AG04449 (cell line): ENCODE measurements at regions not wholly inside any gene's neighbourhood (a gene's known extent, or its start where the extent isn't known, plus 50 kb on each side); places are given as distances from the start of the nearest gene placed in this dataset.

Source experiments
- CTCF ChIA-PET: fragments of 350-600 bp; formaldehyde crosslinking; extraction: SDS; loops from one replicate; lab custom pipeline; 2021; ENCODE audit warnings: antibody characterized with exemption; lab: Yijun Ruan, JAX
- POLR2A ChIA-PET: fragments of 400-600, 350-600 bp; formaldehyde crosslinking; extraction: SDS; loops from one replicate; lab custom pipeline; 2020; ENCODE audit warnings: antibody characterized with exemption, inconsistent platforms; lab: Yijun Ruan, JAX
- DNase-seq: peaks from one replicate; pipeline ENCODE4 v3.0.0-alpha.2; 2010; ENCODE audit warnings: low read depth, low spot score
- H3K4me3 ChIP-seq: 2 replicates; pipeline ENCODE4 v1.5.1; 2011; ENCODE audit warnings: low read depth, mild to moderate bottlenecking, control low read depth, low read length
- TF ChIP-seq, protein P1 (sequence below): IDR thresholded peaks from one replicate; pipeline ENCODE4 v1.5.1; 2011; ENCODE audit warnings: mild to moderate bottlenecking, moderate library complexity, low read length, control low read depth, inconsistent platforms; ENCODE audit not compliant: insufficient read depth; ENCODE audit errors: missing control alignments

DNA sequence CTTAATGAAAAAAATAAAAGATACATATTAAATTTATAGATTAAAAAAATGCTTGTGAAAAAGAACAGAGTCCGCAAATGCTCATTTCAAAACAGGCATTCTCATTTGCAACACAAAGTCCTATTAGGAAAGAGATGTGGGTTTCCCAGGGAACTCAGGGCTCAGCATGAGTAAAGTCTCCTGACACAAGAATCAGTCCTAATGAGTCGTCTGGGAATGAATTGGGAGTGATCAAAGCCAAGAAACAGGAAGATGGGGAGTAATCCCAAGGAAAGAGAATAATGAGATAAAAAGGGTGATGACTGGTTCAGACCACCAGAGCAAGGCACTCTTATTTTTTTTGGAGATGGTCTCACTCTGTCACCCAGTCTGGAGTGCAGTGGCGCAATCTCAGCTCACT is 443.7 kb downstream of the NR2F2 start:
- ChIA-PET POLR2A (no interaction called here), CTCF (no interaction called here)
- no peak overlapping the region for H3K4me3 ChIP-seq
- no peak for DNase-seq
- TF ChIP-seq, protein P1, sequence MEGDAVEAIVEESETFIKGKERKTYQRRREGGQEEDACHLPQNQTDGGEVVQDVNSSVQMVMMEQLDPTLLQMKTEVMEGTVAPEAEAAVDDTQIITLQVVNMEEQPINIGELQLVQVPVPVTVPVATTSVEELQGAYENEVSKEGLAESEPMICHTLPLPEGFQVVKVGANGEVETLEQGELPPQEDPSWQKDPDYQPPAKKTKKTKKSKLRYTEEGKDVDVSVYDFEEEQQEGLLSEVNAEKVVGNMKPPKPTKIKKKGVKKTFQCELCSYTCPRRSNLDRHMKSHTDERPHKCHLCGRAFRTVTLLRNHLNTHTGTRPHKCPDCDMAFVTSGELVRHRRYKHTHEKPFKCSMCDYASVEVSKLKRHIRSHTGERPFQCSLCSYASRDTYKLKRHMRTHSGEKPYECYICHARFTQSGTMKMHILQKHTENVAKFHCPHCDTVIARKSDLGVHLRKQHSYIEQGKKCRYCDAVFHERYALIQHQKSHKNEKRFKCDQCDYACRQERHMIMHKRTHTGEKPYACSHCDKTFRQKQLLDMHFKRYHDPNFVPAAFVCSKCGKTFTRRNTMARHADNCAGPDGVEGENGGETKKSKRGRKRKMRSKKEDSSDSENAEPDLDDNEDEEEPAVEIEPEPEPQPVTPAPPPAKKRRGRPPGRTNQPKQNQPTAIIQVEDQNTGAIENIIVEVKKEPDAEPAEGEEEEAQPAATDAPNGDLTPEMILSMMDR: no peak

DNA sequence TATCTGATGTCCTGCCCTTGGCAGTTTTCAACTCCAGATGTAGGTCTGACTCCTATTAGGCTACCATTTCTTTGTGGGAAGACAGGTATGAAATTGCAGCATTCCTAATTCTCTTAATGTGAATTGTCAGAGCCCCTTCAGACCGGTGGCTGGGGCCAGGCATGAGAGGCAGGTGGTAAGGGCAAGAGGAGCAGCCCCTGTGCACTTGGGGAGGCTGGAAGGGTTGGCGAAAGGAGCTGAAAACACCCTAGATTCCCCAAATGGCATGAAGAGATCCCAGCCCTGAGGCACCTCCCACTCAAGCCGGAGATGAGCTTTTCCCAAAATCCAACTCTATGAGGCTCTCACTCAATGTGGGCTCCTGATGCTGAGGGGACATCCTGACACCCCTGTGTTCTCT is 453.2 kb downstream of the NR2F2 start:
- POLR2A ChIA-PET: no interaction called here
- TF ChIP-seq, protein P1: no peak
- CTCF ChIA-PET: no interaction called here
- H3K4me3 ChIP-seq: no peak overlapping the region
- no peak for DNase-seq

DNA sequence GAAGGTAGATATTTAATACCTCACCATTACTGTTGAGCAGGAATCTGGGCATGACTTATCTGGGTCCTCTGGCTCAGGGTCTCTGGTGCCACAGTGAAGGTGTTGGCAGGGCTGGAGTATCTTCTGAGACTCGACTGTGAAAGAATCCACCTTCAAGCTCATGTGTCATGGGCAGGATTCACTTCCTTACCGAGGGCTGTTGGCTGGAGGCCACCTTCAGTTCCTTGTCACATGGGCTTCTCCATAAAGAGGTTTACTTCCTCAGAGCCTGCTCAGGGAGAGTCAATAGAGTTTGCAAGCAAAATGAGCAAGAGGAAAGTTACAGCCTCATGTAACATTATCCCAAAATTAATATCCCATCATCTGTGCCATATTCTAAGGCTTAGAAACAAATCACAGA is 459.5 kb downstream of the NR2F2 start:
- CTCF ChIA-PET: interaction anchor here (0.6 kb wide), 1 partner anchor 1161 kb away, joined by 3 read pairs; no protein-coding TSS in a partner anchor
- POLR2A ChIA-PET: no interaction called here
- TF ChIP-seq, protein P1: no peak
- no peak for DNase-seq
- no peak overlapping the region for H3K4me3 ChIP-seq

DNA sequence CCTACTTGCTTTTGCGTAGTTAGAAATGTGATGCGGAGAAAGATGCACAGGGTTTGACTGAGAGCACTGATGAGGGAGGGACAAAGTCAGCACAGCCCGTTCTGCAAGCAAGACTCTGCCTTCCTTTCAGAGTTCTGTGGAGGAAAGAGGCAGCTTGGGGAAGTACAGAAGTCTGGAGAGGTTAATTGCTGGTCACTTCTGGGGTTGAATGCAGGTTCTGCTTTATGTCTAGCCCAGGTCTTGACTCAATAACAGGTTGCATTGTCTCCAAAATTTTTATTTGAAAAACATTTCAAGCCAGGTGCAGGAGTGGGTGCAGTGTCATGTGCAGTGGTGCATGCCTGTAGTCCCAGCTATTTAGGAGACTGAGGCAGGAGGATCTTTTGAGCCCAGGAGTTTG is 461.7 kb downstream of the NR2F2 start:
- TF ChIP-seq, protein P1: no peak
- H3K4me3 ChIP-seq: no peak overlapping the region
- DNase-seq: no peak
- ChIA-PET POLR2A (no interaction called here), CTCF (no interaction called here)

DNA sequence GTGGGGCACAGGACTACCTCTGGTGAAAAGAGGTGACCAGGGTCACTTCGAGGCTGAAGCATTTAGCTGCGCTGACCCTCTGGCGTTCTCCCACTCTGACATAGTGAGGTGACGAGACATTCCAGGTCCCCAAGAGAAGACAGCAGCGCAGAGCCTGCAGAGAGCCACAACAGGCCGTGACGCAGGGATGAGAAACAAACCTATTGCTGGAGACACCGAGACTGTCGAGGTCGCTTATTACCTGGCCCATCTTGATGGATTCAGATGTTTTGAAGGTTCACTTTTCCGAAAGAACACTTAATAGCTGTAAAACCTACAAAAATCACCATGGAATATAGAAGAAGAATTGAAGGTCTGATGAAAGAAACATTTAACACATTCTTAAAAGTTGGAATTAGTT is 466.3 kb downstream of the NR2F2 start:
- CTCF ChIA-PET: no interaction called here
- no peak for DNase-seq
- POLR2A ChIA-PET: no interaction called here

DNA sequence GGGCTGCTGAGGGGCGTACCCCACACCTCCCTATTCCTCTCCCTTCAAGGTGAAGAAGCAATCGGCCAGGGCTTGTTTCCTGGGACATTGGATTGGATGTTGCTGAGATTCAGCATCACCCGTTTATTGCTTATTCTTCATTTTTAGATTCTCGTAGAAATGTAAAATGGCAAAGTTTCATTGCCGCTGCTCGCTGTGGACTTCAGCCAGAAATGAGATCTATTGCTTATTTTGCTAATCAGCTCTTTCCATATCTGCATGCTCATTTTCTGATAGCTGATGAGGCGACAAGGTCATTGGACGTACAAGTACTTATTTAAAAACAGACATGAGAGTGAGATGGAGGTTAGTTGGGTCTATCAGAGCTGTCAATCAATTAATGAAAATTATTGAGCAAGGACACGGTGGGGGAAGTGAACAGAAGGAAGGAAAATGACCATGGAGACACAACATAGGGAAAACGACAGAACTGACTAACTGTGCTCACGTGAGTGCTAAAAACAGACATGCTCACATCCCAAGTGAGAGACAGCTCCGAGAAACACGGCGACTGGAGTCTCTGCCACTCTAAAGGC is 471.2 kb downstream of the NR2F2 start:
- DNase-seq: no peak
- ChIA-PET CTCF (no interaction called here), POLR2A (no interaction called here)
- no peak overlapping the region for H3K4me3 ChIP-seq
- TF ChIP-seq, protein P1: no peak

More for the DNA sequence above, 466.3 kb downstream of the NR2F2 start:
- TF ChIP-seq, protein P1: no peak
- H3K4me3 ChIP-seq: no peak overlapping the region
